GM23338 (cell line): ENCODE measurements at regions not wholly inside any gene's neighbourhood (a gene's known extent, or its start where the extent isn't known, plus 50 kb on each side); places are given as distances from the start of the nearest gene placed in this dataset.

Source experiments
- ATAC-seq: fragments of 200-7000 bp; cut with Tn5 transposase; 3 replicates; pipeline ENCODE4 v1.9.1; 2020
- DNase-seq: peaks from one replicate; pipeline ENCODE4 v3.0.0-alpha.2; 2015; ENCODE audit warnings: low spot score
- H2AFZ ChIP-seq: fragments of 200-600 bp; sonication (generic); 2 replicates; pipeline ENCODE4 v1.8.0; 2016; ENCODE audit warnings: antibody characterized with exemption, mild to moderate bottlenecking, moderate library complexity
- H3F3A ChIP-seq: fragments of 200-600 bp; sonication (generic); replicated peaks from 2 replicates; pipeline ENCODE4 v1.8.0; 2017; ENCODE audit warnings: antibody characterized with exemption, mixed run types, low read depth
- H3K27ac ChIP-seq: fragments of 200-600 bp; sonication (generic); 2 replicates; pipeline ENCODE4 v1.6.1; 2016; ENCODE audit warnings: low read depth
- H3K27me3 ChIP-seq: fragments of 200-600 bp; sonication (generic); 2 replicates; pipeline ENCODE4 v1.8.0; 2016; ENCODE audit warnings: mild to moderate bottlenecking, mixed run types, moderate library complexity; ENCODE audit not compliant: insufficient read depth
- H3K36me3 ChIP-seq: fragments of 200-600 bp; sonication (generic); 2 replicates; pipeline ENCODE4 v1.8.0; 2016; ENCODE audit warnings: mild to moderate bottlenecking; ENCODE audit not compliant: insufficient read depth
- H3K4me1 ChIP-seq: fragments of 200-600 bp; sonication (generic); 2 replicates; pipeline ENCODE4 v1.8.0; 2016; ENCODE audit warnings: mild to moderate bottlenecking, moderate library complexity; ENCODE audit not compliant: insufficient read depth
- H3K4me2 ChIP-seq: fragments of 200-600 bp; sonication (generic); 2 replicates; pipeline ENCODE4 v1.7.1; 2017; ENCODE audit warnings: mixed run types
- H3K4me3 ChIP-seq: fragments of 200-600 bp; sonication (generic); 2 replicates; pipeline ENCODE4 v1.6.1; 2016; ENCODE audit warnings: mixed run types
- H3K79me2 ChIP-seq: fragments of 200-600 bp; sonication (generic); replicated peaks from 2 replicates; pipeline ENCODE4 v1.8.0; 2017; ENCODE audit warnings: mild to moderate bottlenecking; ENCODE audit not compliant: insufficient read depth
- H3K9me2 ChIP-seq: fragments of 200-600 bp; sonication (generic); 2 replicates; pipeline ENCODE4 v1.8.0; 2017; ENCODE audit not compliant: insufficient read depth
- H4K20me1 ChIP-seq: fragments of 200-600 bp; sonication (generic); replicated peaks from 2 replicates; pipeline ENCODE4 v1.8.0; 2017; ENCODE audit warnings: mild to moderate bottlenecking; ENCODE audit not compliant: insufficient read depth
- H3K27ac Mint-ChIP-seq: 2 replicates; pipeline ENCODE4 v1.8.0; 2020; ENCODE audit warnings: inconsistent platforms, mild to moderate bottlenecking, moderate library complexity, mixed read lengths
- H3K27me3 Mint-ChIP-seq: 3 replicates; pipeline ENCODE4 v1.8.0; 2022; ENCODE audit warnings: low read depth, mild to moderate bottlenecking, moderate library complexity, mixed read lengths, inconsistent platforms; ENCODE audit not compliant: insufficient read depth, poor library complexity
- H3K36me3 Mint-ChIP-seq: 3 replicates; pipeline ENCODE4 v1.8.0; 2021; ENCODE audit warnings: low read depth, mild to moderate bottlenecking, inconsistent platforms, moderate library complexity, mixed read lengths
- H3K4me1 Mint-ChIP-seq: 3 replicates; pipeline ENCODE4 v1.8.0; 2020; ENCODE audit warnings: mild to moderate bottlenecking, inconsistent platforms, mixed read lengths
- H3K4me3 Mint-ChIP-seq: 3 replicates; pipeline ENCODE4 v1.8.0; 2021; ENCODE audit warnings: moderate library complexity, mild to moderate bottlenecking, inconsistent platforms, mixed read lengths
- H3K9me3 Mint-ChIP-seq: 3 replicates; pipeline ENCODE4 v1.8.0; 2020; ENCODE audit warnings: moderate library complexity, mild to moderate bottlenecking, inconsistent platforms, mixed read lengths
- CREB1 ChIP-seq: fragments of 250-450 bp; sonication (Bioruptor Pico); IDR thresholded peaks from 2 replicates; pipeline ENCODE4 v1.5.0; 2020; ENCODE audit warnings: low read depth, mild to moderate bottlenecking, moderate library complexity
- EZH2 ChIP-seq: fragments of 200-600 bp; sonication (generic); IDR thresholded peaks from one replicate; pipeline ENCODE4 v1.8.0; 2017; ENCODE audit warnings: antibody characterized with exemption, mild to moderate bottlenecking, low read depth; ENCODE audit not compliant: unreplicated experiment
- EZH2phosphoT487 ChIP-seq: fragments of 200-600 bp; sonication (generic); IDR thresholded peaks from one replicate; pipeline ENCODE4 v1.8.1; 2018; ENCODE audit warnings: antibody characterized with exemption; ENCODE audit not compliant: unreplicated experiment
- JUNB ChIP-seq: IDR thresholded peaks from one replicate; pipeline ENCODE4 v1.6.1; 2016; ENCODE audit warnings: antibody characterized with exemption; ENCODE audit not compliant: unreplicated experiment
- NANOG ChIP-seq: IDR thresholded peaks from 2 replicates; pipeline ENCODE4 v1.6.1; 2016; ENCODE audit warnings: antibody characterized with exemption, borderline replicate concordance
- POLR2AphosphoS5 ChIP-seq: IDR thresholded peaks from 2 replicates; pipeline ENCODE4 v1.6.1; 2016; ENCODE audit warnings: antibody characterized with exemption, low read depth
- STAT1 ChIP-seq: IDR thresholded peaks from one replicate; pipeline ENCODE4 v1.6.1; 2016; ENCODE audit warnings: antibody characterized with exemption; ENCODE audit not compliant: unreplicated experiment
- ZNF114 ChIP-seq: fragments of 250-450 bp; sonication (Bioruptor Pico); IDR thresholded peaks from 2 replicates; pipeline ENCODE4 v1.5.0; 2020; ENCODE audit warnings: mild to moderate bottlenecking, moderate library complexity
- ZNF331 ChIP-seq: fragments of 250-450 bp; sonication (Bioruptor Pico); IDR thresholded peaks from 2 replicates; pipeline ENCODE4 v1.5.0; 2020; ENCODE audit warnings: low read depth, mild to moderate bottlenecking, moderate library complexity
- ZNF462 ChIP-seq: fragments of 250-450 bp; sonication (Bioruptor Pico); IDR thresholded peaks from 2 replicates; pipeline ENCODE4 v1.5.0; 2020; ENCODE audit warnings: mild to moderate bottlenecking, moderate library complexity
- TF ChIP-seq, protein P1 (sequence below): IDR thresholded peaks from one replicate; pipeline ENCODE4 v1.6.1; 2018; ENCODE audit warnings: antibody characterized with exemption; ENCODE audit not compliant: unreplicated experiment
- TF ChIP-seq, protein P2 (sequence below), 2 experiments: fragments of 200-600 bp in 1 of 2; sonication (generic) in 1 of 2; conservative IDR thresholded peaks; 2 replicates each; pipeline versions ENCODE4 v1.5.1 to v1.6.1; 2016 to 2017; ENCODE audit warnings: antibody characterized with exemption in 2 of 2, low read depth in 2 of 2, mild to moderate bottlenecking in 2 of 2, moderate library complexity in 1 of 2
- TF ChIP-seq, protein P3 (sequence below): IDR thresholded peaks from 2 replicates; pipeline ENCODE4 v1.6.1; 2016; ENCODE audit warnings: antibody characterized with exemption

- H2AFZ ChIP-seq = no peak overlapping the region
- no peaks in the 10 kb centered on the region for H3K27me3 ChIP-seq
- no peak overlapping the region for H3K27ac ChIP-seq
- TF ChIP-seq EZH2 (no peak), ZNF114 (CRISPR knock-in tag) (no peak), NANOG (no peak), ZNF331 (CRISPR knock-in tag) (no peak), POLR2AphosphoS5 (no peak), CREB1 (CRISPR knock-in tag) (no peak), JUNB (no peak), EZH2phosphoT487 (no peak), STAT1 (no peak), ZNF462 (CRISPR knock-in tag) (no peak)
- TF ChIP-seq, protein P1, sequence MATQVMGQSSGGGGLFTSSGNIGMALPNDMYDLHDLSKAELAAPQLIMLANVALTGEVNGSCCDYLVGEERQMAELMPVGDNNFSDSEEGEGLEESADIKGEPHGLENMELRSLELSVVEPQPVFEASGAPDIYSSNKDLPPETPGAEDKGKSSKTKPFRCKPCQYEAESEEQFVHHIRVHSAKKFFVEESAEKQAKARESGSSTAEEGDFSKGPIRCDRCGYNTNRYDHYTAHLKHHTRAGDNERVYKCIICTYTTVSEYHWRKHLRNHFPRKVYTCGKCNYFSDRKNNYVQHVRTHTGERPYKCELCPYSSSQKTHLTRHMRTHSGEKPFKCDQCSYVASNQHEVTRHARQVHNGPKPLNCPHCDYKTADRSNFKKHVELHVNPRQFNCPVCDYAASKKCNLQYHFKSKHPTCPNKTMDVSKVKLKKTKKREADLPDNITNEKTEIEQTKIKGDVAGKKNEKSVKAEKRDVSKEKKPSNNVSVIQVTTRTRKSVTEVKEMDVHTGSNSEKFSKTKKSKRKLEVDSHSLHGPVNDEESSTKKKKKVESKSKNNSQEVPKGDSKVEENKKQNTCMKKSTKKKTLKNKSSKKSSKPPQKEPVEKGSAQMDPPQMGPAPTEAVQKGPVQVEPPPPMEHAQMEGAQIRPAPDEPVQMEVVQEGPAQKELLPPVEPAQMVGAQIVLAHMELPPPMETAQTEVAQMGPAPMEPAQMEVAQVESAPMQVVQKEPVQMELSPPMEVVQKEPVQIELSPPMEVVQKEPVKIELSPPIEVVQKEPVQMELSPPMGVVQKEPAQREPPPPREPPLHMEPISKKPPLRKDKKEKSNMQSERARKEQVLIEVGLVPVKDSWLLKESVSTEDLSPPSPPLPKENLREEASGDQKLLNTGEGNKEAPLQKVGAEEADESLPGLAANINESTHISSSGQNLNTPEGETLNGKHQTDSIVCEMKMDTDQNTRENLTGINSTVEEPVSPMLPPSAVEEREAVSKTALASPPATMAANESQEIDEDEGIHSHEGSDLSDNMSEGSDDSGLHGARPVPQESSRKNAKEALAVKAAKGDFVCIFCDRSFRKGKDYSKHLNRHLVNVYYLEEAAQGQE = no peak
- TF ChIP-seq, protein P2, sequence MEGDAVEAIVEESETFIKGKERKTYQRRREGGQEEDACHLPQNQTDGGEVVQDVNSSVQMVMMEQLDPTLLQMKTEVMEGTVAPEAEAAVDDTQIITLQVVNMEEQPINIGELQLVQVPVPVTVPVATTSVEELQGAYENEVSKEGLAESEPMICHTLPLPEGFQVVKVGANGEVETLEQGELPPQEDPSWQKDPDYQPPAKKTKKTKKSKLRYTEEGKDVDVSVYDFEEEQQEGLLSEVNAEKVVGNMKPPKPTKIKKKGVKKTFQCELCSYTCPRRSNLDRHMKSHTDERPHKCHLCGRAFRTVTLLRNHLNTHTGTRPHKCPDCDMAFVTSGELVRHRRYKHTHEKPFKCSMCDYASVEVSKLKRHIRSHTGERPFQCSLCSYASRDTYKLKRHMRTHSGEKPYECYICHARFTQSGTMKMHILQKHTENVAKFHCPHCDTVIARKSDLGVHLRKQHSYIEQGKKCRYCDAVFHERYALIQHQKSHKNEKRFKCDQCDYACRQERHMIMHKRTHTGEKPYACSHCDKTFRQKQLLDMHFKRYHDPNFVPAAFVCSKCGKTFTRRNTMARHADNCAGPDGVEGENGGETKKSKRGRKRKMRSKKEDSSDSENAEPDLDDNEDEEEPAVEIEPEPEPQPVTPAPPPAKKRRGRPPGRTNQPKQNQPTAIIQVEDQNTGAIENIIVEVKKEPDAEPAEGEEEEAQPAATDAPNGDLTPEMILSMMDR (conservative IDR thresholded peaks at IDR 0.05; ENCODE audit: low read depth in 2 of 2) = no peak
- TF ChIP-seq, protein P3, sequence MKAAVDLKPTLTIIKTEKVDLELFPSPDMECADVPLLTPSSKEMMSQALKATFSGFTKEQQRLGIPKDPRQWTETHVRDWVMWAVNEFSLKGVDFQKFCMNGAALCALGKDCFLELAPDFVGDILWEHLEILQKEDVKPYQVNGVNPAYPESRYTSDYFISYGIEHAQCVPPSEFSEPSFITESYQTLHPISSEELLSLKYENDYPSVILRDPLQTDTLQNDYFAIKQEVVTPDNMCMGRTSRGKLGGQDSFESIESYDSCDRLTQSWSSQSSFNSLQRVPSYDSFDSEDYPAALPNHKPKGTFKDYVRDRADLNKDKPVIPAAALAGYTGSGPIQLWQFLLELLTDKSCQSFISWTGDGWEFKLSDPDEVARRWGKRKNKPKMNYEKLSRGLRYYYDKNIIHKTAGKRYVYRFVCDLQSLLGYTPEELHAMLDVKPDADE = no peak
- Mint-ChIP-seq H3K27ac (no peak overlapping the region), H3K4me3 (no peak overlapping the region), H3K4me1 (peaks cover 9% of the 10 kb centered on the region; the same call in 2 of the 3 replicates), H3K36me3 (no peaks in the 10 kb centered on the region), H3K27me3 (peaks cover 2% of the 10 kb centered on the region), H3K9me3 (peaks cover 3% of the 10 kb centered on the region; the same call in 2 of the 3 replicates)
- no peaks in the 10 kb centered on the region for H4K20me1 ChIP-seq
- H3K4me2 ChIP-seq = no peak overlapping the region
- H3K36me3 ChIP-seq = no peaks in the 10 kb centered on the region
- no peaks in the 10 kb centered on the region; the same call in 1 of the 2 replicates for H3K9me2 ChIP-seq
- no peaks in the 10 kb centered on the region for H3K79me2 ChIP-seq
- no peak overlapping the region for H3K4me3 ChIP-seq
- no peaks in the 10 kb centered on the region for H3F3A ChIP-seq
- peaks cover 4% of the 10 kb centered on the region; the same call in 1 of the 2 replicates for H3K4me1 ChIP-seq
- ATAC-seq (no peak), DNase-seq (no peak)
Observed at GRCh38 chr13:34360702-34361101, 542.8 kb downstream of the RFC3 start.
